ENCODE measurements at regions not wholly inside any gene's neighbourhood (a gene's known extent, or its start where the extent isn't known, plus 50 kb on each side); places are given as distances from the start of the nearest gene placed in this dataset.

DNA sequence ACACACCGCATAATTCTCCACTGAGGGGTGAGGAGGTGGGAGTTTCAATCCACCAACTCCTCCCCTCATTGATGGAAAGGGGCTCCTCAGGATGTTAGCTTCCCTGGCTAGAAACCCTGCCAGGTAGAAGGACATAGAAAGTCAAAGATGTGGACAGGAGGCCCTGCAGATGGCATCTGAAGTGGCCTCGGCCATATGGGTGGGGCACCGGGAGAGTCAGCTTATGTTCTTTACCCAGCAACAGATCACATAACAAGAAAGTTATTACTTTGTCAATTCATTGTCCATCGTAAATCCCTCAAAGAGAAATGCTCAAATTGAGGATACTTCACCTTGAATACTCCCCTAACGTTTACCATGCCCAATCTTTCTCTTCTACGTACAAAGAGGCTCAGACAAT is 97.3 kb upstream of the ARHGEF3 start:
- no peak overlapping the region for H3K4me3 ChIP-seq (replicated peaks; ENCODE audit: insufficient read depth, low read length)
- H3K27me3 ChIP-seq (ENCODE audit: insufficient read depth, poor library complexity, severe bottlenecking): no peaks in the 10 kb centered on the region
- DNase-seq (ENCODE audit: low read depth in 1 of 2, low spot score in 1 of 2): no peak
- no peak overlapping the region for H3K27ac ChIP-seq (replicated peaks)
- TF ChIP-seq SPI1 (IDR thresholded peaks at IDR 0.05; ENCODE audit: borderline replicate concordance, low read depth) (no peak), REST (IDR thresholded peaks at IDR 0.05; ENCODE audit: insufficient replicate concordance, low read depth) (no peak), GABPA (IDR thresholded peaks at IDR 0.05; ENCODE audit: low read depth) (no peak), POLR2AphosphoS5 (IDR thresholded peaks at IDR 0.05; ENCODE audit: low read depth) (no peak)
- TF ChIP-seq, protein P1, sequence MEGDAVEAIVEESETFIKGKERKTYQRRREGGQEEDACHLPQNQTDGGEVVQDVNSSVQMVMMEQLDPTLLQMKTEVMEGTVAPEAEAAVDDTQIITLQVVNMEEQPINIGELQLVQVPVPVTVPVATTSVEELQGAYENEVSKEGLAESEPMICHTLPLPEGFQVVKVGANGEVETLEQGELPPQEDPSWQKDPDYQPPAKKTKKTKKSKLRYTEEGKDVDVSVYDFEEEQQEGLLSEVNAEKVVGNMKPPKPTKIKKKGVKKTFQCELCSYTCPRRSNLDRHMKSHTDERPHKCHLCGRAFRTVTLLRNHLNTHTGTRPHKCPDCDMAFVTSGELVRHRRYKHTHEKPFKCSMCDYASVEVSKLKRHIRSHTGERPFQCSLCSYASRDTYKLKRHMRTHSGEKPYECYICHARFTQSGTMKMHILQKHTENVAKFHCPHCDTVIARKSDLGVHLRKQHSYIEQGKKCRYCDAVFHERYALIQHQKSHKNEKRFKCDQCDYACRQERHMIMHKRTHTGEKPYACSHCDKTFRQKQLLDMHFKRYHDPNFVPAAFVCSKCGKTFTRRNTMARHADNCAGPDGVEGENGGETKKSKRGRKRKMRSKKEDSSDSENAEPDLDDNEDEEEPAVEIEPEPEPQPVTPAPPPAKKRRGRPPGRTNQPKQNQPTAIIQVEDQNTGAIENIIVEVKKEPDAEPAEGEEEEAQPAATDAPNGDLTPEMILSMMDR (IDR thresholded peaks at IDR 0.05; ENCODE audit: insufficient read depth, low read length): no peak

- no peaks in the 10 kb centered on the region for H3K27me3 ChIP-seq (ENCODE audit: insufficient read depth, poor library complexity, severe bottlenecking)
- no peak overlapping the region for H3K4me3 ChIP-seq (replicated peaks; ENCODE audit: insufficient read depth, low read length)
- TF ChIP-seq, protein P1 (IDR thresholded peaks at IDR 0.05; ENCODE audit: insufficient read depth, low read length): no peak
- TF ChIP-seq POLR2AphosphoS5 (IDR thresholded peaks at IDR 0.05; ENCODE audit: low read depth) (no peak), SPI1 (IDR thresholded peaks at IDR 0.05; ENCODE audit: borderline replicate concordance, low read depth) (no peak), GABPA (IDR thresholded peaks at IDR 0.05; ENCODE audit: low read depth) (no peak), REST (IDR thresholded peaks at IDR 0.05; ENCODE audit: insufficient replicate concordance, low read depth) (no peak)
- DNase-seq (ENCODE audit: low read depth in 1 of 2, low spot score in 1 of 2): no peak
- H3K27ac ChIP-seq (replicated peaks): no peak overlapping the region
Observed at GRCh38 chr3:56896357-56896756, 94.6 kb upstream of the ARHGEF3 start.

- Histone ChIP-seq H3K27me3 (ENCODE audit: insufficient read depth, poor library complexity, severe bottlenecking) (no peaks in the 10 kb centered on the region), H3K27ac (replicated peaks) (no peak overlapping the region), H3K4me3 (replicated peaks; ENCODE audit: insufficient read depth, low read length) (no peak overlapping the region)
- no peak for TF ChIP-seq POLR2AphosphoS5 (IDR thresholded peaks at IDR 0.05; ENCODE audit: low read depth)
- no peak for TF ChIP-seq GABPA (IDR thresholded peaks at IDR 0.05; ENCODE audit: low read depth)
- TF ChIP-seq SPI1 (IDR thresholded peaks at IDR 0.05; ENCODE audit: borderline replicate concordance, low read depth): no peak; the same call in 1 of the 2 replicates
- DNase-seq (ENCODE audit: low read depth in 1 of 2, low spot score in 1 of 2): no peak
Observed at GRCh38 chr3:56894881-56895431, 93.2 kb upstream of the ARHGEF3 start.

DNA sequence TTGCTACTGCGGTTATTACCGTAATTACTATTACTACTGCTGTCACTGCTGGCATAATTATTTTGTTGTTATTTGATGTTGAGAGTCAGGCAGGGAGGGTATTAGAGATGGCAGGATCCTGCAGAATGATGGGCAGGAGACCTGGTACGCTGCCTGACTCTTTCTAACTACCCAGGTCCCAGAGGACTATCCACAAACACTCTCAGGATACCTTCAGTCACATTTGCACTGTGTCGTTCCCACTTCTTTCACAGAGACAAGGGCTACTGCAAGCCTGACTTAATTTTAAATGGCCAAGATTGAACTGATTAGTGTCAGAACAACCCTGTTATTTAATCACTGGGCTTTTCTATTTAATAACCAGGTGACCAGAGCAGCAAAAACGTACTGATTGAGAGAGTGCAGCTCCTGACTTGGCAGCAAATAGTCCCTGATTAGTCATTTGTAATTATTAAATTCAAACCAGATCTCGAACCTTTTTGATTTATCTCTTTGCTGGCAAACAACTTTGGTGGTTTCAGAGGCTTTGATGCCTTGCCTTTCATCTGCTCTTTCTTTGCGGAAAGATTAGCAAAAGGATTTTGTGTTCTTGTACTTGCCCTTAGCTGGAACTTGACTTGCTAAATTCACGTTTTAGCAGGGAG is 88.8 kb upstream of the ARHGEF3 start:
- Histone ChIP-seq H3K4me3 (replicated peaks; ENCODE audit: insufficient read depth, low read length) (no peak overlapping the region), H3K27ac (replicated peaks) (no peak overlapping the region), H3K27me3 (ENCODE audit: insufficient read depth, poor library complexity, severe bottlenecking) (no peaks in the 10 kb centered on the region)
- DNase-seq (ENCODE audit: low read depth in 1 of 2, low spot score in 1 of 2): no peak
- TF ChIP-seq REST (IDR thresholded peaks at IDR 0.05; ENCODE audit: insufficient replicate concordance, low read depth): no peak
- no peak for TF ChIP-seq GABPA (IDR thresholded peaks at IDR 0.05; ENCODE audit: low read depth)
- TF ChIP-seq SPI1 (IDR thresholded peaks at IDR 0.05; ENCODE audit: borderline replicate concordance, low read depth): no peak
- TF ChIP-seq, protein P1 (IDR thresholded peaks at IDR 0.05; ENCODE audit: insufficient read depth, low read length): no peak

Measured in HL-60 (cell line).